GM12872 (cell line): ENCODE measurements at regions not wholly inside any gene's neighbourhood (a gene's known extent, or its start where the extent isn't known, plus 50 kb on each side); places are given as distances from the start of the nearest gene placed in this dataset.

ENCODE experiments used
- TF ChIP-seq, protein P1 (sequence below): IDR thresholded peaks from 3 replicates; pipeline ENCODE4 v1.5.1; 2011; ENCODE audit warnings: low read depth, mild to moderate bottlenecking, low read length, moderate library complexity; ENCODE audit not compliant: insufficient read depth

GRCh38 chr16:62652441-62653120 is 616.3 kb upstream of the CDH8 start:
- TF ChIP-seq, protein P1, sequence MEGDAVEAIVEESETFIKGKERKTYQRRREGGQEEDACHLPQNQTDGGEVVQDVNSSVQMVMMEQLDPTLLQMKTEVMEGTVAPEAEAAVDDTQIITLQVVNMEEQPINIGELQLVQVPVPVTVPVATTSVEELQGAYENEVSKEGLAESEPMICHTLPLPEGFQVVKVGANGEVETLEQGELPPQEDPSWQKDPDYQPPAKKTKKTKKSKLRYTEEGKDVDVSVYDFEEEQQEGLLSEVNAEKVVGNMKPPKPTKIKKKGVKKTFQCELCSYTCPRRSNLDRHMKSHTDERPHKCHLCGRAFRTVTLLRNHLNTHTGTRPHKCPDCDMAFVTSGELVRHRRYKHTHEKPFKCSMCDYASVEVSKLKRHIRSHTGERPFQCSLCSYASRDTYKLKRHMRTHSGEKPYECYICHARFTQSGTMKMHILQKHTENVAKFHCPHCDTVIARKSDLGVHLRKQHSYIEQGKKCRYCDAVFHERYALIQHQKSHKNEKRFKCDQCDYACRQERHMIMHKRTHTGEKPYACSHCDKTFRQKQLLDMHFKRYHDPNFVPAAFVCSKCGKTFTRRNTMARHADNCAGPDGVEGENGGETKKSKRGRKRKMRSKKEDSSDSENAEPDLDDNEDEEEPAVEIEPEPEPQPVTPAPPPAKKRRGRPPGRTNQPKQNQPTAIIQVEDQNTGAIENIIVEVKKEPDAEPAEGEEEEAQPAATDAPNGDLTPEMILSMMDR: no peak

DNA sequence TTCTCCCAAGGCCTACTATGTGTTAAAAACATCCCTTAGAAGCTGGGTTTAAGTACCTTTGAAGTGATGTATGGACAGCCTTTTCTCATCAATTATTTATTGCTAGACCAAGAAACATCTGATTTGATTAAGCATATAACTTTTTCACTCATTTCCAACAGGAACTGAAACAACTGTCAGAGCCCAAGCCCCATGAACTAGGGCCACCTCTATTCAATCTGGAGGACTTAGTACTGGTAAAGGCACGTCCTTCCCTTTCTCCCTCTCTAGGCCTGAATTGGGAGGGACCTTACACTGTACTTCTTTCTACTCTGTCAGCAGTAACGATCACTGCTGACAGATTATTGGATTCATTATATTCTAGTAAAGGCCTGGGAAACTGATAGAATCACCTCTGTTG is 612.0 kb upstream of the CDH8 start:
- TF ChIP-seq, protein P1: no peak

DNA sequence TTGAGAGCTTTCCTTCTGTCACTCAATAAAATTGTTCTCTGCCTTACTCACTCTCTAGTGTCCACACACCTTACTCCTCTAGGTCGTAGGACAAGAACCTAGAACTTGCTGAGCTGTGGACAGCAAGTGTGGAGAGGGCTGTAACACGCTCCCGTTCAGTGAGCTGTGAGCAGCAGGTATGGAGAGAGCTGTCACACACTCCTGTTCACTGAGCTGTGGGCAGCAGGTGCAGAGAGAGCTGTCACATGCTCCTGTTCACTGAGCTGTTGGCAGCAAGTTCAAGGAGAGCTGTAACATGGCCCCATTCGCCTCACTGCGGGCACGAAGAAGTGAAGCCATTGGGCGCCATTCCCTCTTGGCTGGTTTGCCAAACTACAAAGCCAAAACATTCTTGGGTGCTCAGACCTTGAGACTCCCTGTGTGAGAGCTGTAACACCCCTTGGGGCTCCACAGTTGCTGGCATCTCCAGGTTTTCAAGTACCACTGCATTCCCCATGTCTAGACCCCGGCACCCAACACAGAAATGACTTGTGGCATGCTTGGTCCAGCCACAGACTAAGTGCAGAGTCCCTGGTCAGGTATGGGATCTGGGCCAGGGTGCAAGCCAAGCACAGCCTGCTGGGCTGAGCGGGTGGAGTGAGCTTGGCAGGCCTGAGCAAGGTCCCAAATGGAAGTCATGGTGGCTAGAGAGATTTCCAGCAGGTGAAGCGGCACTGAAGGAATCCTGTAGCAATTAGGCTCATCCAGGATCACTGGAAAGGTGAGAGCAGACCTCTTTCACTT is 608.0 kb upstream of the CDH8 start:
- TF ChIP-seq, protein P1: no peak

DNA sequence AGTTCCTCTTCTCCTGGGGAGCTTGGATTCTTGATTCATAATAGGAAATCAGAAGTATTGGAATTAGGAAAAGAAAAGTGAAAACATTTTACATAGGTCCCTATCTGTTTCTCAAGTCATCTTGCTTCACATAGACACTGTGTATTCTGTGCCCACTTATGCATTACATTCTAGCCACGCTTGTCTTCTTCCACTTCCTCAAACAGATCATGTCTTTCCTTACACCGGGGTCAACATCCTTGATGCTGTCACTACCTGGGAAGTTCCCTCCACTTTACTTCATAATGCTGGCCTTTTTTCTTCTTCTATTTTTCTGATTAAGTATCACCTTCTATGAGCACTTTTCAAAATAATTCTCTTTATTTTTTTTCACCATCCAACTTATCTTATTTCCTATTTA is 606.4 kb upstream of the CDH8 start:
- TF ChIP-seq, protein P1: no peak

DNA sequence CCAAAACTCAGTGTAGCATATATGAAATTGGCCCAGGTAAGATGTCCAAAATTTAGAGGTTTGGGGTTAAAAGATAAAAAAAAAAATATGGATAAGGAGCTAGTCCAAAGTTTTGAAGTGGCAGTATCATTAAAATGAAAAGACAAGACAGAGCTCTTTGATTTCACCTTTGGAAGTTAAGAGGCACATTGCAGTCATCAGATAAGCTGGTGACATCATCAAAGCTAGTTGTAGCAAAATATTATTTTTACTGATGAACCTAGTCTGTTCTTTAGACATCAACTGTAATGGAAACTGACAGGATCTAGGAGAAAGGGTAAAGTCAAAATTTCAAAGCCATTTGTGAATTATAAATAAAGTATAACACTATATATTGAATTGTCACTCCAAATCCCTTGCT is 603.7 kb upstream of the CDH8 start:
- TF ChIP-seq, protein P1: no peak

- TF ChIP-seq, protein P1: no peak
Measured at GRCh38 chr16:62638964-62639870, 603.0 kb upstream of the CDH8 start.
